OCI-LY1 (cell line): ENCODE measurements at regions not wholly inside any gene's neighbourhood (a gene's known extent, or its start where the extent isn't known, plus 50 kb on each side); places are given as distances from the start of the nearest gene placed in this dataset.

Experiments
- H2AFZ ChIP-seq: fragments of 200-600 bp; sonication (generic), shearing (Covaris generic); 2 replicates; pipeline ENCODE4 v1.6.0; 2014; ENCODE audit warnings: antibody characterized with exemption, mild to moderate bottlenecking, low read length
- H3F3A ChIP-seq: fragments of 200-600 bp; sonication (generic), shearing (Covaris generic); 2 replicates; pipeline ENCODE4 v1.6.0; 2014; ENCODE audit warnings: mild to moderate bottlenecking, antibody characterized with exemption, low read length, moderate library complexity; ENCODE audit not compliant: insufficient read depth
- H3K27ac ChIP-seq: fragments of 200-600 bp; sonication (generic); 2 replicates; pipeline ENCODE4 v1.5.1; 2014; ENCODE audit warnings: low read length, mixed run types, mild to moderate bottlenecking, low read depth; ENCODE audit not compliant: poor library complexity, severe bottlenecking
- H3K27me3 ChIP-seq: fragments of 200-600 bp; sonication (generic); 2 replicates; pipeline ENCODE4 v1.6.0; 2014; ENCODE audit warnings: antibody characterized with exemption, mild to moderate bottlenecking, low read length, moderate library complexity; ENCODE audit not compliant: insufficient read depth
- H3K36me3 ChIP-seq: fragments of 200-600 bp; sonication (generic); 2 replicates; pipeline ENCODE4 v1.6.1; 2014; ENCODE audit warnings: mild to moderate bottlenecking, antibody characterized with exemption, low read length, moderate library complexity, mixed read lengths; ENCODE audit not compliant: insufficient read depth
- H3K4me1 ChIP-seq: fragments of 200-600 bp; sonication (generic); 2 replicates; pipeline ENCODE4 v1.5.1; 2014; ENCODE audit warnings: mild to moderate bottlenecking, low read length, moderate library complexity; ENCODE audit not compliant: insufficient read depth, severe bottlenecking
- H3K4me2 ChIP-seq: fragments of 200-600 bp; sonication (generic), shearing (Covaris generic); 2 replicates; pipeline ENCODE4 v1.6.1; 2014; ENCODE audit warnings: low read length
- H3K4me3 ChIP-seq: fragments of 200-600 bp; sonication (generic); 2 replicates; pipeline ENCODE4 v1.5.1; 2014; ENCODE audit warnings: low read length, low read depth, mild to moderate bottlenecking, mixed read lengths; ENCODE audit not compliant: poor library complexity, severe bottlenecking
- H3K79me2 ChIP-seq: fragments of 200-600 bp; shearing (Covaris generic); 2 replicates; pipeline ENCODE4 v1.6.1; 2016; ENCODE audit warnings: mixed run types, low read length, mixed read lengths; ENCODE audit not compliant: insufficient read depth
- H3K9ac ChIP-seq: fragments of 200-600 bp; sonication (generic), shearing (Covaris generic); 2 replicates; pipeline ENCODE4 v1.6.1; 2014; ENCODE audit warnings: mild to moderate bottlenecking, low read length, mixed read lengths
- H3K9me2 ChIP-seq: fragments of 200-600 bp; sonication (generic), shearing (Covaris generic); 2 replicates; pipeline ENCODE4 v1.6.1; 2014; ENCODE audit warnings: low read depth, mild to moderate bottlenecking, low read length, mixed read lengths
- H3K9me3 ChIP-seq: fragments of 200-600 bp; shearing (Covaris generic); 2 replicates; pipeline ENCODE4 v1.6.1; 2014; ENCODE audit warnings: low read length, mixed read lengths
- H4K20me1 ChIP-seq: fragments of 200-600 bp; sonication (generic), shearing (Covaris generic); 2 replicates; pipeline ENCODE4 v1.6.0; 2016; ENCODE audit warnings: mild to moderate bottlenecking, low read length; ENCODE audit not compliant: insufficient read depth
- EZH2 ChIP-seq: fragments of 200-600 bp; sonication (generic), shearing (Covaris generic); IDR thresholded peaks from 2 replicates; pipeline ENCODE4 v1.8.0; 2017; ENCODE audit warnings: borderline replicate concordance, mixed run types, mild to moderate bottlenecking, antibody characterized with exemption, low read length, moderate library complexity, mixed read lengths
- TF ChIP-seq, protein P1 (sequence below): fragments of 200-600 bp; sonication (generic), shearing (Covaris generic); IDR thresholded peaks from 2 replicates; pipeline ENCODE4 v1.5.1; 2017; ENCODE audit warnings: mild to moderate bottlenecking, antibody characterized with exemption, low read length, moderate library complexity, mixed read lengths

DNA sequence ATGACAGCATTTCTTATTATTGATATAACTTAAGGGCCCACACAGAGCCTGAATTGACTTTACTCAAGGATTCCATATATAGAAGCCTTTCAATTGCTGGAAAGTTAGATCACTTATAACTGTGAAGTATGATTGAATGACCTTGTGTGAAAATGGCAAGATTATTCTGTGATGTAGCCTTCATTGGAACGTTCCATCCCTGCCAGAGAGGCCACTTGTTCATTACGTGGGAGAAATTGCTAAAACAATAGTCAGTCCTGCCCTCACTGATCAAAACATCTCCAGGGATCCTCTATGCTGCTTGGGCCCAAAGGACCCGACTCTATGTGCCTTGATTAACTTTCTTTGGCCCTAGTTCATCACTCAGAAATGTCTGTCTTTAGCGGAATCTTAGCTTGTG lies 159.5 kb upstream of the BLID start:
- Histone ChIP-seq H3K36me3 (no peaks in the 10 kb centered on the region), H2AFZ (no peak overlapping the region), H3K4me3 (no peak overlapping the region), H3K79me2 (no peaks in the 10 kb centered on the region), H4K20me1 (no peaks in the 10 kb centered on the region), H3K9me2 (no peaks in the 10 kb centered on the region), H3K9ac (no peak overlapping the region), H3K27me3 (no peaks in the 10 kb centered on the region), H3K4me2 (no peak overlapping the region), H3K9me3 (no peaks in the 10 kb centered on the region), H3K27ac (no peak overlapping the region), H3F3A (no peaks in the 10 kb centered on the region), H3K4me1 (no peaks in the 10 kb centered on the region)
- no peak for TF ChIP-seq EZH2
- TF ChIP-seq, protein P1, sequence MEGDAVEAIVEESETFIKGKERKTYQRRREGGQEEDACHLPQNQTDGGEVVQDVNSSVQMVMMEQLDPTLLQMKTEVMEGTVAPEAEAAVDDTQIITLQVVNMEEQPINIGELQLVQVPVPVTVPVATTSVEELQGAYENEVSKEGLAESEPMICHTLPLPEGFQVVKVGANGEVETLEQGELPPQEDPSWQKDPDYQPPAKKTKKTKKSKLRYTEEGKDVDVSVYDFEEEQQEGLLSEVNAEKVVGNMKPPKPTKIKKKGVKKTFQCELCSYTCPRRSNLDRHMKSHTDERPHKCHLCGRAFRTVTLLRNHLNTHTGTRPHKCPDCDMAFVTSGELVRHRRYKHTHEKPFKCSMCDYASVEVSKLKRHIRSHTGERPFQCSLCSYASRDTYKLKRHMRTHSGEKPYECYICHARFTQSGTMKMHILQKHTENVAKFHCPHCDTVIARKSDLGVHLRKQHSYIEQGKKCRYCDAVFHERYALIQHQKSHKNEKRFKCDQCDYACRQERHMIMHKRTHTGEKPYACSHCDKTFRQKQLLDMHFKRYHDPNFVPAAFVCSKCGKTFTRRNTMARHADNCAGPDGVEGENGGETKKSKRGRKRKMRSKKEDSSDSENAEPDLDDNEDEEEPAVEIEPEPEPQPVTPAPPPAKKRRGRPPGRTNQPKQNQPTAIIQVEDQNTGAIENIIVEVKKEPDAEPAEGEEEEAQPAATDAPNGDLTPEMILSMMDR = no peak

DNA sequence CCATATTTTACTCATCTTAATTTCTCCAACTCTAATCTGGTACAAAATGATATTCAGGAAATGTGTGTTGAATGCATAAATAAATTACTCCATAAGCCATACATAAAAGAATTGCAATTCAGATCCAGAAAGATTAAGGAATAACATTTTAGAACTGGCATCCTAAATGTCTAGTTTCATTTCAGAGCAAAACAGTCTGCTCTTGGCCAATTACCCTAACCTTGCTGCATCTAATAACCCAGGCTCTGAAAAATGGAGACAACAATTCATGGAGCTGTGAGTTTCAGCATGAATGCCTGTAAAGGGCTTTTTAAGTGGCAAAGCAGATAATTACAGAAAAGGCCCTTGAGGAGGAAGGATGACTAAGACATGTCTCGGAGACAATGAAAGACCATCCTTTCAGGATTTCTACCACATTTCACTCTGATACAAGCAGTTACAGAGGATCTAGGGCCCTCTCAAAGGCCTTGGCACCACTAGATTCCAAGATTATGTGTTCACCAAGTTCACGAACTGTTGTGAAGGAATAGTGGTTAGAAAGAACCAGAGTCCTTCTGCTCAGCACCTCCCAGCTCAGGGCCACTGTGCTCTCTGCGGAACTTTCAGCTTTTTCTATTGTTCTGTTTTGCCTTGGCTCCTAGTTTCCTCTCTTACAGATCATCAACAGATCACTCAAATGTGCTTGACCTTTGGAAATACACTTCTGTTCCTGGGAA lies 157.6 kb upstream of the BLID start:
- no peak overlapping the region for H3K4me3 ChIP-seq
- H3K9ac ChIP-seq = no peak overlapping the region
- H3K4me2 ChIP-seq = no peak overlapping the region
- no peaks in the 10 kb centered on the region for H3K4me1 ChIP-seq
- no peaks in the 10 kb centered on the region for H3K27me3 ChIP-seq
- no peaks in the 10 kb centered on the region for H3K79me2 ChIP-seq
- H3F3A ChIP-seq = no peaks in the 10 kb centered on the region
- H3K9me2 ChIP-seq = no peaks in the 10 kb centered on the region
- H3K9me3 ChIP-seq = no peaks in the 10 kb centered on the region
- H2AFZ ChIP-seq = no peak overlapping the region
- no peaks in the 10 kb centered on the region for H3K36me3 ChIP-seq
- no peaks in the 10 kb centered on the region for H4K20me1 ChIP-seq
- H3K27ac ChIP-seq = no peak overlapping the region
- TF ChIP-seq, protein P1 = no peak
- TF ChIP-seq EZH2 = no peak

DNA sequence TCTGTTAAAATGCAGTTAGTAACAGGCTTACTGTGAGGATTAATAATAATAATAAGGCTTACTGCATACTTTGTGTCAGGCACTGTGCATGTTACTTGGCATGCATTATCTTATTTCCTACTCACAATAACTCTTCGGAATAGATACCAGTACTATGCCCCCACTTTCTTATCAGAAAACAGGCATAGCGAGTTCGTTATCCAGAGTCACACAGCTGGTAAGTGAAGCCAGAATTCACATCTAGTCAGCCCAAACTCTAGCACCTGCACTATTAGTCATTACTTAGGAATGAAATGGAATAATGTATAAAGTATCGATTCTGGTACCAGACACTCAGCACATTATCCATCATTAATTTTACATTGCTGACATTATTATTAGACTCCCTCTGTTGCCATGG lies 155.7 kb upstream of the BLID start:
- no peaks in the 10 kb centered on the region for H4K20me1 ChIP-seq
- H3K9me3 ChIP-seq = no peaks in the 10 kb centered on the region
- H3F3A ChIP-seq = no peaks in the 10 kb centered on the region
- H3K4me1 ChIP-seq = no peaks in the 10 kb centered on the region
- H3K9me2 ChIP-seq = no peaks in the 10 kb centered on the region
- no peak for TF ChIP-seq EZH2
- TF ChIP-seq, protein P1 = no peak
- H3K4me3 ChIP-seq = no peak overlapping the region
- H3K79me2 ChIP-seq = no peaks in the 10 kb centered on the region
- H3K27ac ChIP-seq = no peak overlapping the region
- no peaks in the 10 kb centered on the region for H3K27me3 ChIP-seq
- no peak overlapping the region for H2AFZ ChIP-seq
- H3K4me2 ChIP-seq = no peak overlapping the region
- no peak overlapping the region for H3K9ac ChIP-seq
- H3K36me3 ChIP-seq = no peaks in the 10 kb centered on the region
